HEK293 (cell line): ENCODE measurements at regions not wholly inside any gene's neighbourhood (a gene's known extent, or its start where the extent isn't known, plus 50 kb on each side); places are given as distances from the start of the nearest gene placed in this dataset.

ENCODE experiments used
- CTCF ChIA-PET: fragments of 350-600 bp; formaldehyde crosslinking; extraction: SDS; loops from one replicate; lab custom pipeline; 2021; ENCODE audit warnings: antibody characterized with exemption; lab: Yijun Ruan, JAX
- POLR2A ChIA-PET: fragments of 300-600 bp; formaldehyde crosslinking; extraction: SDS; loops from one replicate; lab custom pipeline; 2020; ENCODE audit warnings: antibody characterized with exemption, inconsistent platforms; lab: Yijun Ruan, JAX
- H3K27ac ChIP-seq: fragments of 200-500 bp; sonication (Bioruptor generic); 2 replicates; pipeline ENCODE4 v1.5.1; 2014; ENCODE audit warnings: low read depth, low read length, control low read depth, inconsistent platforms; ENCODE audit errors: extremely low read depth
- H3K36me3 ChIP-seq, 2 experiments: fragments of 200-500 bp in 1 of 2; sonication (Bioruptor generic) in 1 of 2; 1 replicate in 1 of 2; 2 replicates in 1 of 2; pipeline ENCODE4 v1.5.1; 2014 to 2017; ENCODE audit warnings: inconsistent platforms in 2 of 2, low read length in 2 of 2; ENCODE audit not compliant: control insufficient read depth in 2 of 2, insufficient read depth in 1 of 2
- H3K4me1 ChIP-seq: fragments of 200-500 bp; sonication (Bioruptor generic); 2 replicates; pipeline ENCODE4 v1.5.1; 2014; ENCODE audit warnings: mild to moderate bottlenecking, low read length, inconsistent platforms; ENCODE audit not compliant: control insufficient read depth, insufficient read depth
- H3K4me3 ChIP-seq: 2 replicates; pipeline ENCODE4 v1.5.1; 2011; ENCODE audit warnings: low read depth, mild to moderate bottlenecking, control low read depth, low read length, moderate library complexity
- H3K9me3 ChIP-seq: fragments of 200-500 bp; sonication (Bioruptor generic); 2 replicates; pipeline ENCODE4 v1.5.1; 2014; ENCODE audit warnings: low read depth, low read length, inconsistent platforms; ENCODE audit not compliant: control insufficient read depth, insufficient read depth
- BCL11A ChIP-seq: fragments of 450-650 bp; formaldehyde crosslinking; IDR thresholded peaks from 2 replicates; pipeline ENCODE4 v1.5.1; 2016; ENCODE audit warnings: low read depth, missing biosample characterization, missing genetic modification characterization
- BCL11B ChIP-seq: fragments of 450-650 bp; formaldehyde crosslinking; IDR thresholded peaks from 2 replicates; pipeline ENCODE4 v1.5.1; 2016; ENCODE audit warnings: low read depth, missing biosample characterization, missing genetic modification characterization
- GFI1B ChIP-seq: fragments of 450-650 bp; formaldehyde crosslinking; IDR thresholded peaks from 2 replicates; pipeline ENCODE4 v1.5.1; 2016; ENCODE audit warnings: missing biosample characterization, missing genetic modification characterization
- IKZF3 ChIP-seq: fragments of 450-650 bp; IDR thresholded peaks from 2 replicates; pipeline ENCODE4 v1.5.0; 2018; ENCODE audit warnings: missing biosample characterization, mild to moderate bottlenecking, missing genetic modification characterization, moderate library complexity
- MEIS1 ChIP-seq: sonication (generic); formaldehyde crosslinking; IDR thresholded peaks from 2 replicates; pipeline ENCODE4 v1.8.1; 2022; ENCODE audit warnings: missing genetic modification reagents, mild to moderate bottlenecking, borderline replicate concordance
- SALL2 ChIP-seq: fragments of 450-650 bp; formaldehyde crosslinking; IDR thresholded peaks from 2 replicates; pipeline ENCODE4 v1.5.0; 2017; ENCODE audit warnings: missing biosample characterization, mild to moderate bottlenecking, missing genetic modification characterization, borderline replicate concordance
- SP2 ChIP-seq: fragments of 450-650 bp; formaldehyde crosslinking; IDR thresholded peaks from 2 replicates; pipeline ENCODE4 v1.5.1; 2016; ENCODE audit warnings: missing biosample characterization, missing genetic modification characterization
- TRIM28 ChIP-seq: IDR thresholded peaks from 2 replicates; pipeline ENCODE4 v1.6.1; 2011; ENCODE audit warnings: low read length, control low read depth, borderline replicate concordance
- ZFP37 ChIP-seq: fragments of 450-650 bp; formaldehyde crosslinking; IDR thresholded peaks from 2 replicates; pipeline ENCODE4 v1.5.1; 2016; ENCODE audit warnings: missing biosample characterization, missing genetic modification characterization
- ZNF140 ChIP-seq: fragments of 450-650 bp; formaldehyde crosslinking; IDR thresholded peaks from 2 replicates; pipeline ENCODE4 v1.5.1; 2016; ENCODE audit warnings: missing biosample characterization, missing genetic modification characterization
- ZNF223 ChIP-seq: fragments of 450-650 bp; formaldehyde crosslinking; IDR thresholded peaks from 2 replicates; pipeline ENCODE4 v1.5.1; 2016; ENCODE audit warnings: missing biosample characterization, missing genetic modification characterization
- ZNF266 ChIP-seq: fragments of 450-650 bp; formaldehyde crosslinking; IDR thresholded peaks from 2 replicates; pipeline ENCODE4 v1.5.1; 2016; ENCODE audit warnings: missing biosample characterization, missing genetic modification characterization, low read depth
- ZNF391 ChIP-seq: fragments of 450-650 bp; formaldehyde crosslinking; IDR thresholded peaks from 2 replicates; pipeline ENCODE4 v1.5.1; 2016; ENCODE audit warnings: low read depth, missing biosample characterization, missing genetic modification characterization, borderline replicate concordance
- ZNF394 ChIP-seq: fragments of 450-650 bp; formaldehyde crosslinking; IDR thresholded peaks from 2 replicates; pipeline ENCODE4 v1.5.1; 2016; ENCODE audit warnings: missing biosample characterization, missing genetic modification characterization, mild to moderate bottlenecking, moderate library complexity, borderline replicate concordance
- ZNF416 ChIP-seq: fragments of 450-650 bp; formaldehyde crosslinking; IDR thresholded peaks from 2 replicates; pipeline ENCODE4 v1.5.1; 2016; ENCODE audit warnings: missing biosample characterization, missing genetic modification characterization
- ZNF48 ChIP-seq: fragments of 450-650 bp; formaldehyde crosslinking; IDR thresholded peaks from 2 replicates; pipeline ENCODE4 v1.5.1; 2016; ENCODE audit warnings: missing biosample characterization, missing genetic modification characterization
- ZNF514 ChIP-seq: fragments of 450-650 bp; formaldehyde crosslinking; IDR thresholded peaks from 2 replicates; pipeline ENCODE4 v1.5.1; 2016; ENCODE audit warnings: missing biosample characterization, missing genetic modification characterization
- ZNF549 ChIP-seq: fragments of 450-650 bp; IDR thresholded peaks from 2 replicates; pipeline ENCODE4 v1.5.1; 2018; ENCODE audit warnings: missing biosample characterization, missing genetic modification characterization, mild to moderate bottlenecking, inconsistent platforms, moderate library complexity
- ZNF624 ChIP-seq: fragments of 450-650 bp; formaldehyde crosslinking; IDR thresholded peaks from 2 replicates; pipeline ENCODE4 v1.5.1; 2017; ENCODE audit warnings: missing biosample characterization, missing genetic modification characterization
- ZNF791 ChIP-seq: fragments of 450-650 bp; formaldehyde crosslinking; IDR thresholded peaks from 2 replicates; pipeline ENCODE4 v1.5.1; 2016; ENCODE audit warnings: missing biosample characterization, missing genetic modification characterization
- TF ChIP-seq, protein P1 (sequence below): fragments of 450-650 bp; formaldehyde crosslinking; IDR thresholded peaks from 2 replicates; pipeline ENCODE4 v1.5.1; 2016; ENCODE audit warnings: missing biosample characterization, missing genetic modification characterization
- TF ChIP-seq, protein P2 (sequence below): fragments of 450-650 bp; formaldehyde crosslinking; IDR thresholded peaks from 2 replicates; pipeline ENCODE4 v1.5.1; 2016; ENCODE audit warnings: missing biosample characterization, missing genetic modification characterization
- TF ChIP-seq, protein P3 (sequence below): fragments of 450-650 bp; formaldehyde crosslinking; IDR thresholded peaks from 2 replicates; pipeline ENCODE4 v1.5.1; 2017; ENCODE audit warnings: missing biosample characterization, missing genetic modification characterization
- TF ChIP-seq, protein P4 (sequence below): fragments of 450-650 bp; IDR thresholded peaks from 2 replicates; pipeline ENCODE4 v1.5.1; 2018; ENCODE audit warnings: missing biosample characterization, missing genetic modification characterization
- TF ChIP-seq, protein P5 (sequence below): IDR thresholded peaks from 2 replicates; pipeline ENCODE4 v1.6.1; 2011; ENCODE audit warnings: mild to moderate bottlenecking, low read depth, low read length, borderline replicate concordance
- TF ChIP-seq, protein P6 (sequence below): fragments of 450-650 bp; formaldehyde crosslinking; IDR thresholded peaks from 2 replicates; pipeline ENCODE4 v1.5.1; 2016; ENCODE audit warnings: missing biosample characterization, missing genetic modification characterization, borderline replicate concordance

DNA sequence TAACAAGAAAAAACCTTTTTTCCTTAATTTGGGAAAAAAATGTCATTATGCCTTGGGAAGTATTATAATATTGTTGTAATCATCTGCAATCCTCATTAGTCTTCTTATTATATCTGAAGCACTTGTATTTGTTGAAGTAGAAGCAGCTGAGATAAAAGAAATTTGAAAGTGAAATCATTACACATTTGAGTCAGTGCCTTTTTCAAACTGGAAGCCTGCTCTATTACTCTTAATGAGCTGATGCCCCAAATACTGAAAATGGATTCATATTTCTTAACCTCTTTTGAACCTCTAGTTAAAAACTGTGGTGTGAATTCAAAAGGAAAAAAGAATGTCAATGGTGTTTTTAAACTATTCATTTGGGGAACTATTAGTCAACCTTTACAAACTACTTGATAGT, 1027.7 kb downstream of the NR2F1-AS1 start:
- POLR2A ChIA-PET, result no interaction called here

DNA sequence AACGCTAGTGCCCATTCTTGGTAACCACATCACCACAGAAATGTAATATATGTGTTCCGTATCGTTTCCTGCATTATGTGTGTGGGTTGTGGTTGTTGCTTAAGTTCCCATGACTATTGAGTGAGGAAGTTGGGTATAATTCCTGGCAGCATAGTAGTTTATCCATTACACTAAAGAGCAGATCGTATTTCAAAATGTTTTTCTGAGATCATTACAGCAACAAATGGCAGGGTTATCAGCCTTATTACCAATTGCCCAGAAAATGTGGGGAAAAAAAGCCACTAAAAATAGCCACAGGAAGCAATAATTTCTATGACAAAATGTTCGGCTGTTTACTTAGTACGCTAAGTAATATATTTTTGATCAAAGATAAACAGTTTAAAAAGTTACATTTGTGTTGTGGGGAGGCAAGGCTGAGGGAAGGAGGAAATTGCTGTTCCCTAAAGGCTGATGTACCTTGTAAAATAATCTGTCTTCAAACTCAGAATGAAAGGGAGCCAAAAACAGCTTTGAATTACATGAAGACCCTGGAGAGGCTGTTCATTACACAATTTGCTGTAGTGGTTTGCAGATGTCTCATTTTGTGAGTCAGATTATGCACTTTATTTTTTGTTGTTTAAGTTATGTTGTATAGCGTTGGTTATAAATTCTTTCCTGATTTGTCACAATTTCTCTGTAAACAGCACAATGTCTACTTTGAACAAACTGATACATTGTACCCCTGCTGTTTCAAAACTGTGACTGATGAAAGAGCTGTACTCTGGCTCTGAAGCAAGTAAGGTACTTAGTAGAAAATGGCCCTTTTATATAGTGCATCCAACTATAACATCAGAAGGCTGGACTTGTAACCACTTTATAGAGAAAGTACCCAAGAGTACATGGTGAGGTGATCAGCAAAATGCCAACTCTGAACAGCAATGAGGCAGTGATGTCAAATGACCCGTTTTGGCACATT, 1028.5 kb downstream of the NR2F1-AS1 start:
- no peaks in the 10 kb centered on the region for H3K9me3 ChIP-seq
- ChIA-PET POLR2A (no interaction called here), CTCF (no interaction called here)
- H3K4me3 ChIP-seq, result no peak overlapping the region
- H3K27ac ChIP-seq, result peak overlapping the region; percentile 77
- H3K36me3 ChIP-seq, result no peaks in the 10 kb centered on the region
- H3K4me1 ChIP-seq, result peaks cover 16% of the 10 kb centered on the region
- no peak for TF ChIP-seq ZNF416 (tag by site-specific recombination)
- no peak for TF ChIP-seq ZNF514 (tag by site-specific recombination)
- no peak for TF ChIP-seq ZNF140 (tag by site-specific recombination)
- TF ChIP-seq ZNF624, result no peak
- TF ChIP-seq, protein P1, sequence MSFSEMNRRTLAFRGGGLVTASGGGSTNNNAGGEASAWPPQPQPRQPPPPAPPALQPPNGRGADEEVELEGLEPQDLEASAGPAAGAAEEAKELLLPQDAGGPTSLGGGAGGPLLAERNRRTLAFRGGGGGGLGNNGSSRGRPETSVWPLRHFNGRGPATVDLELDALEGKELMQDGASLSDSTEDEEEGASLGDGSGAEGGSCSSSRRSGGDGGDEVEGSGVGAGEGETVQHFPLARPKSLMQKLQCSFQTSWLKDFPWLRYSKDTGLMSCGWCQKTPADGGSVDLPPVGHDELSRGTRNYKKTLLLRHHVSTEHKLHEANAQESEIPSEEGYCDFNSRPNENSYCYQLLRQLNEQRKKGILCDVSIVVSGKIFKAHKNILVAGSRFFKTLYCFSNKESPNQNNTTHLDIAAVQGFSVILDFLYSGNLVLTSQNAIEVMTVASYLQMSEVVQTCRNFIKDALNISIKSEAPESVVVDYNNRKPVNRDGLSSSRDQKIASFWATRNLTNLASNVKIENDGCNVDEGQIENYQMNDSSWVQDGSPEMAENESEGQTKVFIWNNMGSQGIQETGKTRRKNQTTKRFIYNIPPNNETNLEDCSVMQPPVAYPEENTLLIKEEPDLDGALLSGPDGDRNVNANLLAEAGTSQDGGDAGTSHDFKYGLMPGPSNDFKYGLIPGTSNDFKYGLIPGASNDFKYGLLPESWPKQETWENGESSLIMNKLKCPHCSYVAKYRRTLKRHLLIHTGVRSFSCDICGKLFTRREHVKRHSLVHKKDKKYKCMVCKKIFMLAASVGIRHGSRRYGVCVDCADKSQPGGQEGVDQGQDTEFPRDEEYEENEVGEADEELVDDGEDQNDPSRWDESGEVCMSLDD (tag by site-specific recombination), result no peak; the same call in 1 of the 2 replicates
- TF ChIP-seq ZNF266 (tag by site-specific recombination), result no peak
- TF ChIP-seq, protein P2, sequence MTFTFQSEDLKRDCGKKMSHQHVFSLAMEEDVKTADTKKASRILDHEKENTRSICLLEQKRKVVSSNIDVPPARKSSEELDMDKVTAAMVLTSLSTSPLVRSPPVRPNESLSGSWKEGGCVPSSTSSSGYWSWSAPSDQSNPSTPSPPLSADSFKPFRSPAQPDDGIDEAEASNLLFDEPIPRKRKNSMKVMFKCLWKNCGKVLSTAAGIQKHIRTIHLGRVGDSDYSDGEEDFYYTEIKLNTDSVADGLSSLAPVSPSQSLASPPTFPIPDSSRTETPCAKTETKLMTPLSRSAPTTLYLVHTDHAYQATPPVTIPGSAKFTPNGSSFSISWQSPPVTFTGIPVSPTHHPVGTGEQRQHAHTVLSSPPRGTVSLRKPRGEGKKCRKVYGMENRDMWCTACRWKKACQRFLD (tag by site-specific recombination), result no peak
- TF ChIP-seq ZNF791 (tag by site-specific recombination), result no peak
- TF ChIP-seq, protein P3, sequence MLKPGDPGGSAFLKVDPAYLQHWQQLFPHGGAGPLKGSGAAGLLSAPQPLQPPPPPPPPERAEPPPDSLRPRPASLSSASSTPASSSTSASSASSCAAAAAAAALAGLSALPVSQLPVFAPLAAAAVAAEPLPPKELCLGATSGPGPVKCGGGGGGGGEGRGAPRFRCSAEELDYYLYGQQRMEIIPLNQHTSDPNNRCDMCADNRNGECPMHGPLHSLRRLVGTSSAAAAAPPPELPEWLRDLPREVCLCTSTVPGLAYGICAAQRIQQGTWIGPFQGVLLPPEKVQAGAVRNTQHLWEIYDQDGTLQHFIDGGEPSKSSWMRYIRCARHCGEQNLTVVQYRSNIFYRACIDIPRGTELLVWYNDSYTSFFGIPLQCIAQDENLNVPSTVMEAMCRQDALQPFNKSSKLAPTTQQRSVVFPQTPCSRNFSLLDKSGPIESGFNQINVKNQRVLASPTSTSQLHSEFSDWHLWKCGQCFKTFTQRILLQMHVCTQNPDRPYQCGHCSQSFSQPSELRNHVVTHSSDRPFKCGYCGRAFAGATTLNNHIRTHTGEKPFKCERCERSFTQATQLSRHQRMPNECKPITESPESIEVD (tag by site-specific recombination), result peak; percentile 99
- TF ChIP-seq SP2 (tag by site-specific recombination), result peak; percentile 48

More for the DNA sequence above, 1027.7 kb downstream of the NR2F1-AS1 start:
- Histone ChIP-seq H3K9me3 (no peaks in the 10 kb centered on the region), H3K36me3 (no peaks in the 10 kb centered on the region), H3K27ac (no peak overlapping the region), H3K4me3 (no peak overlapping the region), H3K4me1 (peaks cover 16% of the 10 kb centered on the region)
- CTCF ChIA-PET, result interaction anchor here (0.7 kb wide), 1 partner anchor 402 kb away, joined by 3 read pairs; no protein-coding TSS in a partner anchor
- TF ChIP-seq ZNF48, result no peak
- TF ChIP-seq GFI1B (tag by site-specific recombination), result no peak
- TF ChIP-seq, protein P3 (tag by site-specific recombination), result no peak
- TF ChIP-seq ZNF223 (tag by site-specific recombination), result no peak
- TF ChIP-seq SALL2, result no peak
- TF ChIP-seq BCL11A (tag by site-specific recombination), result no peak
- TF ChIP-seq, protein P4, sequence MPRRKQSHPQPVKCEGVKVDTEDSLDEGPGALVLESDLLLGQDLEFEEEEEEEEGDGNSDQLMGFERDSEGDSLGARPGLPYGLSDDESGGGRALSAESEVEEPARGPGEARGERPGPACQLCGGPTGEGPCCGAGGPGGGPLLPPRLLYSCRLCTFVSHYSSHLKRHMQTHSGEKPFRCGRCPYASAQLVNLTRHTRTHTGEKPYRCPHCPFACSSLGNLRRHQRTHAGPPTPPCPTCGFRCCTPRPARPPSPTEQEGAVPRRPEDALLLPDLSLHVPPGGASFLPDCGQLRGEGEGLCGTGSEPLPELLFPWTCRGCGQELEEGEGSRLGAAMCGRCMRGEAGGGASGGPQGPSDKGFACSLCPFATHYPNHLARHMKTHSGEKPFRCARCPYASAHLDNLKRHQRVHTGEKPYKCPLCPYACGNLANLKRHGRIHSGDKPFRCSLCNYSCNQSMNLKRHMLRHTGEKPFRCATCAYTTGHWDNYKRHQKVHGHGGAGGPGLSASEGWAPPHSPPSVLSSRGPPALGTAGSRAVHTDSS, result no peak
- TF ChIP-seq IKZF3 (tag by site-specific recombination), result no peak
- TF ChIP-seq BCL11B (tag by site-specific recombination), result no peak
- no peak for TF ChIP-seq TRIM28
- TF ChIP-seq ZFP37 (tag by site-specific recombination), result no peak
- TF ChIP-seq, protein P5, sequence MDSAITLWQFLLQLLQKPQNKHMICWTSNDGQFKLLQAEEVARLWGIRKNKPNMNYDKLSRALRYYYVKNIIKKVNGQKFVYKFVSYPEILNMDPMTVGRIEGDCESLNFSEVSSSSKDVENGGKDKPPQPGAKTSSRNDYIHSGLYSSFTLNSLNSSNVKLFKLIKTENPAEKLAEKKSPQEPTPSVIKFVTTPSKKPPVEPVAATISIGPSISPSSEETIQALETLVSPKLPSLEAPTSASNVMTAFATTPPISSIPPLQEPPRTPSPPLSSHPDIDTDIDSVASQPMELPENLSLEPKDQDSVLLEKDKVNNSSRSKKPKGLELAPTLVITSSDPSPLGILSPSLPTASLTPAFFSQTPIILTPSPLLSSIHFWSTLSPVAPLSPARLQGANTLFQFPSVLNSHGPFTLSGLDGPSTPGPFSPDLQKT, result no peak
- no peak for TF ChIP-seq MEIS1 (CRISPR knock-in tag)
- no peak for TF ChIP-seq ZNF549 (tag by site-specific recombination)
- TF ChIP-seq, protein P6, sequence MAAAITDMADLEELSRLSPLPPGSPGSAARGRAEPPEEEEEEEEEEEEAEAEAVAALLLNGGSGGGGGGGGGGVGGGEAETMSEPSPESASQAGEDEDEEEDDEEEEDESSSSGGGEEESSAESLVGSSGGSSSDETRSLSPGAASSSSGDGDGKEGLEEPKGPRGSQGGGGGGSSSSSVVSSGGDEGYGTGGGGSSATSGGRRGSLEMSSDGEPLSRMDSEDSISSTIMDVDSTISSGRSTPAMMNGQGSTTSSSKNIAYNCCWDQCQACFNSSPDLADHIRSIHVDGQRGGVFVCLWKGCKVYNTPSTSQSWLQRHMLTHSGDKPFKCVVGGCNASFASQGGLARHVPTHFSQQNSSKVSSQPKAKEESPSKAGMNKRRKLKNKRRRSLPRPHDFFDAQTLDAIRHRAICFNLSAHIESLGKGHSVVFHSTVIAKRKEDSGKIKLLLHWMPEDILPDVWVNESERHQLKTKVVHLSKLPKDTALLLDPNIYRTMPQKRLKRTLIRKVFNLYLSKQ, result no peak
- no peak for TF ChIP-seq ZNF394 (tag by site-specific recombination)
- TF ChIP-seq ZNF391 (tag by site-specific recombination), result no peak
